ENCODE measurements at regions not wholly inside any gene's neighbourhood (a gene's known extent, or its start where the extent isn't known, plus 50 kb on each side); places are given as distances from the start of the nearest gene placed in this dataset.

DNA sequence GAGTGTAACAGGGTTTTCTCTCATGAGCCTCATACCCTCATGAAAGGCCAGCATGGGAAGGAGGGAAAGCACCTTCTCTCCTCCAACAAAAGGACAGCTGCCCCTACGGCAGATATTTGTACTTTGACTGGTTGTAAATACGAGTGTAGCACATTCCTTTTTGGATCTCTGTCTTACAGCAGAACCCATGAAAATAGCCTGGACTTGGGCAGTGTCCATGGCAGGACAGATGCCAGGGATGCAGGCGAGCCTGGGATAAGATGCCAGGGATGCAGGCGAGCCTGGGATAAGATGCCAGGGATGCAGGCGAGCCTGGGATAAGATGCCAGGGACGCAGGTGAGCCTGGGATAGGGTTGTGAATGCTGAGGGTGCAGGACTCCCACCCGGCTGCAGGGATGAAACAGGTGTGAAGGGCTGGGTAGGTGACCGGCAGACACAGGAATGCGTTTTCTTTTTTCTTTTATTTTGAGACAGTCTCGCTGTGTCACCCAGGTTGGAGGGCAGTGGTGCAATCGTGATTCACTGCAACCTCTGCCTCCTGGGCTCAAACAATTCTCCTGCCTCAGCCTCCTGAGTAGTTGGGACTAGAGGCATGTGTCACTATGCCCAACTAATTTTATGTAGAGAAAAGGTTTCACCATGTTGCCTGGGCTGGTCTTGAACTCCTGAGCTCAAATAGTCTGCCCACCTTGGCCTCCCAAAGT, 120.0 kb downstream of the BEGAIN start:
- DNase-seq (ENCODE audit: low read depth, low spot score): no peak

- no peak for DNase-seq (ENCODE audit: low read depth, low spot score)
Measured at GRCh38 chr14:100467939-100468338, 119.3 kb downstream of the BEGAIN start.

- DNase-seq (ENCODE audit: low read depth, low spot score): no peak
Measured at GRCh38 chr14:100468557-100468956, 118.7 kb downstream of the BEGAIN start.

DNA sequence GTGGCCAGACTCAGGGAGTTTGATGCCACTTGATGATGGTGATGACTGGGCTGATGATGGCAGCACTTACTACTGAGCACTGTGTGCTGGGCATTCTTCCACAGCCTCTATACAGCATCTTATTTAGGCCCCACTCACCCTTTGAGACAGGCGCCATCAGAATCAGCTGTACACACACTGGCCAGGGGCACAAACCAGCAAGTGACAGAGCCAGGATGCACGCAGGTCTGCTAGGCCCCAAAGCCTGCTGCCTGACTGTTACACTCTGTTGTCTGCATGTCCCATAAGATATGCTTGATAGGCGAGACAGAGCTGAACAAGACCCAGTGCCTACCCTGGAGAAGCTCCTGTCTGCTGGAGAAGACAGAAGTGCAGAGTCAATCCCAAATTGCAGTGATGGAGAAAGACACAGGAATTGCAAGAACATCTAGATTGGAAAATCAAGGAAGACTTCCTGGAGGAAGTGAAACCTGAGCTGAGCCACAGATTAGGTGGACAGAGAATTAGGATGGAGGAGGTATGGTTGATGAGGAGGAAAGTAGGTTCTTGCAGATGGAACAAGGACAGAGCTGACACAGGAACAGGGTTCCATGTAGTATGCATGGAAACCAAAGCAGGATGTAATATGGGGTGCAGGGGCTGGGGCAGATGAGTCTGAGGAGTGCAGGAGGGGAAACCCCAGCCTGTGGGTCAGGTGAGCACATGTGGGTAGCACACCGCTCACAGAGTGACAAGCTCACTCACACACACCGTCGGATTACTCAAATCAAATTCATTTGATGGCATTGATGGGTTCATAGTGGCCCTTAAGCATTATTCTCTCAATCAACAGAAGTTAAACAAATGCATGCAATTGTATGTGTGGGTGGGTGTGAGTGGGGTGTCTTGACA, 117.3 kb downstream of the BEGAIN start:
- DNase-seq (ENCODE audit: low read depth, low spot score): no peak

- no peak for DNase-seq (ENCODE audit: low read depth, low spot score)
Measured at GRCh38 chr14:100470523-100470897, 116.7 kb downstream of the BEGAIN start.

DNA sequence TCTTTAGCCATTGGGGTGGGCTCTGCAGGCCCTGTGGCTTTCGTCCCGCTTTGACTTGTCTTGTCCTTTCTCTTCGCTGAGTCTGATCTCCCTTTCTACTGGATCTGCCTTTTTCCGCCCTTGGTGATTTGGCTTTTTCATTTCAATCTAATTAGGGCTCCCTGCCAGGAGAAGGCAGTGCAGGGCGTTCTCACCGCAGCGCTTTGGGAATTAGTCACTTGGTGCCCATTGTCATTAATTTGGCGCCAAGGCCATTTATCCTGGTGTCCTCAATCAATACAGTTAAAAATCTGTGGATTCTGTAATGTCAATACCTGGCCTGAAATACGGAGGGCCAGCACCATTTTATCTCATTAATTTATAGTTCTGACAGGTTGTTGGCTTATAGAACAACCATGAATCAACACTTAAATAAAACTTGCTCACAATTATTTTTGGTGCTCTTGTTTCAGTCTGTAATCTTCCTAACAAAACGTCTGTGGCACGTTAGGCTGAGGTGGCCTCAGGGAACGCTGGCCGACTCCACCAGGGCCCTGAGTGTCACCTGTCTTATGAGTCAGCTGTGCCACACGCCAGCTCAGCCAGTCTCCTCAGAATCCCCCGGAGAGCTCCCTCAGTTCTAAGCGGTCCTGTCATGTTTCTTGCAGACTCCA, 115.7 kb downstream of the BEGAIN start:
- DNase-seq (ENCODE audit: low read depth, low spot score): no peak

DNA sequence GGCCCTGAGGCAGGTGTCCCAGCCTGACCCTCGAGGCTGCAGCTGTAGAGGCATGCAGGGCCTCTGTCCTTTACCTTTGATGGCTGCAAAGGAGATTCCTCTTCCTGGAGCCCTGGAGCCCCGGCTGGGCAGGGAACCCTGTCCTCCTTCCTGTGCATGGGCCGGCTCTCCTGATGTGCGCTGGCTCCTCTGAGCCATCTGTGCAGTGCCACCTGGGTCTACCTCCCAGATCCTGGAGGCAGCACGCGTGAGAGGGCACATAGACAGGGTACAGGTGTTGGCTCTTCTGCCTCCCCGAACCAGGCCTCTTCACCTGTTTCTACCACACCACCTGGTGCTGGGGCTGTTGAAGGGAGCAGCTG, 115.1 kb downstream of the BEGAIN start:
- no peak for DNase-seq (ENCODE audit: low read depth, low spot score)

- no peak for DNase-seq (ENCODE audit: low read depth, low spot score)
Measured at GRCh38 chr14:100472491-100472890, 114.7 kb downstream of the BEGAIN start.

DNA sequence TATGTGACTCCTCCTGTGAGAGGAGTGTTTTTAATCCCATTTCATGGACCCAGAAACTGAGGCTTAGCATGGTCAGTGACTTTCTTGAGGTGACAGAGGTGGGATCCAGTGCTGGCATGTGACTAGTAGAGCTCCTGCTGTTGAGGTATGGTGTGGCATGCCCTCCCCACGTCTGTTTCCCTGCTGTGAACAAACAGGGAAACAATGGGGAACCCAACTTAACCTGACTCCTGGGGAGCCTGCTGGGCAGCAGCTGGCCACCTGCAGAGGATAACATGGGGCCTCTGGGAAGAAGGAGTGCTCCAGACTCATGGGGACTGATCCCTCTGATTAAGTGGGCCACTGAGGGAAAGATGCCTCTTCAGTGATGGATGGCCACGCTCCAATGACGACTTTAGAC, 114.0 kb downstream of the BEGAIN start:
- DNase-seq (ENCODE audit: low read depth, low spot score): no peak

- DNase-seq (ENCODE audit: low read depth, low spot score): no peak
Measured at GRCh38 chr14:100474196-100474595, 113.0 kb downstream of the BEGAIN start.

- DNase-seq (ENCODE audit: low read depth, low spot score): no peak
Measured at GRCh38 chr14:100475268-100475667, 111.9 kb downstream of the BEGAIN start.

DNA sequence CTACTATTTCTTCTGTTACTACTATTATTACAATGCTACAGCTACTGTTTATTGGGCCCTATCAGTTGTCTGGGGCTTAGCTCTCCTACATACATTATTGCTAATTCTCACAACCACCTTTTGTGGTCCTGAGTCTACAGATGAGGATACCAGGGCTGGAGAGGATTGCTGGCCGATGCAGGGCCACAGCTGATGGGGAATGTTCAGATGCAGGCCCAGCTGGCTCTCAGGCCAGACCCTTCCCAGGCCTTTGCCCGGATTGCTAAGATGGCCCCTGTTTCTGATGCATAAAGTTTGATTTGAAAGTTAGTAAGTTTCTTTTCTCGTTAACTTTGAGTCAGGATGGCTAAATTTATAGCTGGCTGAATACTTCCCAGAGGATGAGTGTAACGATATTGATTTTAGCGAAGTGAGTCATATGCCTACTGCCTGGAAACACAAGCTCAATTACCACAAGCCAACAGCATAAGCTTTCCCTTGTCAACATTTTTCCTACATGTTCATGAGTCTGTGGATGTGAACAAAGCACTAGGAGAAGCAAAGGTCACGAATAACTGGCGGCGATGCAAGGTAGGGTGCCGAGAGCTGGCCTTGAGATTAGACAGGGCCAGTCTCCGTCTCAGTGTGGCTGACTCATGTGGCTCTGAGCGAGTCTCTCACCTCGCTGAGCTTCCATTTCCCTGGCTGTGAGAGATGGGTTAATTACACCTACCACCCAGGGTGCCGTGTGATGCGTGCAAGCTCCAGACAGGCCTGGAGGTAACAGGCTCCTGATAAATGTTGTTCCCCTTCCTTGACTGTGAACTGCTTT, 111.0 kb downstream of the BEGAIN start:
- no peak for DNase-seq (ENCODE audit: low read depth, low spot score)

- no peak for DNase-seq (ENCODE audit: low read depth, low spot score)
Measured at GRCh38 chr14:100484531-100485267, 102.5 kb downstream of the BEGAIN start.

- DNase-seq (ENCODE audit: low read depth, low spot score): no peak
Measured at GRCh38 chr14:100486025-100486828, 101.0 kb downstream of the BEGAIN start.

Measured in iPS DF 19.7 (cell line).